ENCODE measurements at regions not wholly inside any gene's neighbourhood (a gene's known extent, or its start where the extent isn't known, plus 50 kb on each side); places are given as distances from the start of the nearest gene placed in this dataset.

DNA sequence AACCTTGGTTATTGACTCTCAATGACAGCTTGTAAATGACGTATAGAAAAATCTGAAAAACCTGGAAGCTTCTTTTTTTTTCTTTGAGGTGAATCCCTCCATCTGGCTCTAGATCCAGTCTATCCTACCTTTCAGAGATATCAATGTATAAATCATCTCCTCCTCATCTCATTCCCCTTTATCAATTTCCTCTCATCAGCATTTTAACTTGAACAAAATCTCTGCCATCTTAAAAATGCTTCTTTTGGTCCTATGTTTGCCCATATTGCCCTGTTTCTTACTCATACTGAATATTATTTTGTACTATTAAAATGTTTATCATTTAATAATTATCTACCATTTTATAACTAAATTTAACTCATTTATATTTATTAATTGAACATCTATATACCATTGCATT, 306.7 kb upstream of the TSHZ2 start:
- no peak for DNase-seq (ENCODE audit: extremely low spot score, unreplicated experiment)
- no peaks in the 10 kb centered on the region for H3K4me1 Mint-ChIP-seq (ENCODE audit: unreplicated experiment)

GRCh38 chr20:52655395-52655794, 316.8 kb upstream of the TSHZ2 start:
- no peaks in the 10 kb centered on the region for H3K9me3 Mint-ChIP-seq
- no peaks in the 10 kb centered on the region for H3K36me3 Mint-ChIP-seq
- no peaks in the 10 kb centered on the region for H3K4me1 Mint-ChIP-seq (ENCODE audit: unreplicated experiment)
- no peak overlapping the region for H3K4me3 Mint-ChIP-seq
- H3K27me3 Mint-ChIP-seq = peaks cover 3% of the 10 kb centered on the region
- no peak overlapping the region for H3K27ac Mint-ChIP-seq
- TF ChIP-seq CTCF (conservative IDR thresholded peaks at IDR 0.05) = no peak
- no peak for DNase-seq (ENCODE audit: extremely low spot score, unreplicated experiment)

More for the DNA sequence above, 306.7 kb upstream of the TSHZ2 start:
- Mint-ChIP-seq H3K27ac (no peak overlapping the region), H3K27me3 (peaks cover 4% of the 10 kb centered on the region), H3K9me3 (no peaks in the 10 kb centered on the region), H3K36me3 (no peaks in the 10 kb centered on the region), H3K4me3 (no peak overlapping the region)
- no peak for TF ChIP-seq CTCF (conservative IDR thresholded peaks at IDR 0.05)

DNA sequence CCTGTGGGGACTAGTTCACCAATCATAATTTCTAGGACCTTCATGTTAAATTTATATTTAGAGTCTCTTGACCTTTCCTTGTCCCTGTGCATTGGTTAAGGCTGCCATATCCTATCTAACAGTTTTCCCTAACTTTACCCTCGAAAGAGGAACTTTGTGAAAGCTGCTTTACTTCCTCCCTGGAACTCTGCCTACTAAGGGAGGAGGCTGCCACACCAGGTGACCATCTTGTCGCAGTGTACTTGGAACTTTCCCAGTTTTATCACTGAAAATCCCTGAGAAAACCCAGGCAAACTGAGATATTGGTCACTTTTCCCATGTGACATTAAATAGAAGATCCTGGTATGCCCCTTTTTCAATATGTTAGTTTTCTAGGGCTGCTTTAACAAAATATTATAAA, 317.6 kb upstream of the TSHZ2 start:
- Mint-ChIP-seq H3K4me3 (no peak overlapping the region), H3K4me1 (ENCODE audit: unreplicated experiment) (no peaks in the 10 kb centered on the region), H3K27ac (no peak overlapping the region), H3K27me3 (peaks cover 3% of the 10 kb centered on the region), H3K9me3 (no peaks in the 10 kb centered on the region), H3K36me3 (no peaks in the 10 kb centered on the region)
- no peak for TF ChIP-seq CTCF (conservative IDR thresholded peaks at IDR 0.05)
- DNase-seq (ENCODE audit: extremely low spot score, unreplicated experiment) = no peak

GRCh38 chr20:52652271-52652670, 319.9 kb upstream of the TSHZ2 start:
- Mint-ChIP-seq H3K27ac (no peak overlapping the region), H3K27me3 (peaks cover 6% of the 10 kb centered on the region)

GRCh38 chr20:52649727-52650126, 322.4 kb upstream of the TSHZ2 start:
- no peak overlapping the region for H3K4me3 Mint-ChIP-seq
- no peaks in the 10 kb centered on the region for H3K9me3 Mint-ChIP-seq
- H3K4me1 Mint-ChIP-seq (ENCODE audit: unreplicated experiment) = no peaks in the 10 kb centered on the region
- peaks cover 10% of the 10 kb centered on the region for H3K27me3 Mint-ChIP-seq
- no peak for DNase-seq (ENCODE audit: extremely low spot score, unreplicated experiment)
- H3K27ac Mint-ChIP-seq = no peak overlapping the region
- no peak for TF ChIP-seq CTCF (conservative IDR thresholded peaks at IDR 0.05)
- no peaks in the 10 kb centered on the region for H3K36me3 Mint-ChIP-seq

More at GRCh38 chr20:52652271-52652670, 319.9 kb upstream of the TSHZ2 start:
- TF ChIP-seq CTCF (conservative IDR thresholded peaks at IDR 0.05) = no peak
- Mint-ChIP-seq H3K4me3 (no peak overlapping the region), H3K4me1 (ENCODE audit: unreplicated experiment) (no peaks in the 10 kb centered on the region), H3K36me3 (no peaks in the 10 kb centered on the region), H3K9me3 (no peaks in the 10 kb centered on the region)
- no peak for DNase-seq (ENCODE audit: extremely low spot score, unreplicated experiment)

DNA sequence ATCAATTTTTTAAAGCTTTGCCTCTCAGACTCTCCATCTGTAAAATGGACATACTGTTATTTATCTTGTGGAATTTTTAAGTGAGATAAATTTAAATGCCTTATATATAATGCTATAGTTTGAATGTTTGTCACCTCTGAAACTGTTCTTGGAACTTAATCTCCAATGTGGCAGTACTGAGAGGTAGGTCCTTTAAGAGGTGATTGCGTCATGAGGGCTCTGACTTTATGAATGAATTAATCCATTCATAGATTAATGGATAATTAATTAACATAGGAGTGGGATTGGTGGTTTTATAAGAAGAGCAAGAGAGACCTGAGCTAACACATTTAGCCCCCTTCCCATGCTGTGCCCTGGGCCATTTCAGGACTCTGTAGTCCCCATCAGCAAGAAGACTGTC, 326.3 kb upstream of the TSHZ2 start:
- Mint-ChIP-seq H3K27ac (no peak overlapping the region), H3K9me3 (no peaks in the 10 kb centered on the region), H3K4me1 (ENCODE audit: unreplicated experiment) (no peaks in the 10 kb centered on the region), H3K4me3 (no peak overlapping the region), H3K27me3 (peaks cover 7% of the 10 kb centered on the region), H3K36me3 (no peaks in the 10 kb centered on the region)
- DNase-seq (ENCODE audit: extremely low spot score, unreplicated experiment) = no peak
- no peak for TF ChIP-seq CTCF (conservative IDR thresholded peaks at IDR 0.05)

Measured in type B pancreatic cell (in vitro differentiated cells).